Renal cortex interstitium (tissue), 11 donors: ENCODE measurements at regions not wholly inside any gene's neighbourhood (a gene's known extent, or its start where the extent isn't known, plus 50 kb on each side); places are given as distances from the start of the nearest gene placed in this dataset.

Experiments
- DNase-seq, 11 donors: peaks; one replicate each; pipeline ENCODE4 v3.0.0-alpha.2; 2013; ENCODE audit warnings: low read depth in 9 of 11, low spot score in 4 of 11; ENCODE audit errors: extremely low read depth in 1 of 11

DNA sequence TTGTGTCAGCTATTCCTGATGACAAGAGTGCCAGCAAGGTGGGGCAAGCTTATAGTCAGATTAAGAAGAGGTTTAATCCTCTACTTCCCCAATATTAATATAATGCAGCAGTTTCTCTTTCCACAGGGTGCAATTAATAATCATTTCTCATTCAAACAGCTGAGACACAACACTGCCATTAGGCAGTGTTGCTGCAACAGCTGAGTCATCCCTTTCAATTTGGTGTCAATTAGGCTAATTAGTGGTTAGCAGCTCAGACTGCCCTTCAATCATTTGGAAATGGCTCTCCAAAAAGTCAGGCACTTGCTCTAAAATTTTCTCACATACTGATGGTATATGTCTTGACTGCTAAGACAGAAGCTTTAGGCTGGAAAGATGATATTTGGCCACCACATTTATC, 265.7 kb upstream of the FAM241A start:
- DNase-seq: no peak

DNA sequence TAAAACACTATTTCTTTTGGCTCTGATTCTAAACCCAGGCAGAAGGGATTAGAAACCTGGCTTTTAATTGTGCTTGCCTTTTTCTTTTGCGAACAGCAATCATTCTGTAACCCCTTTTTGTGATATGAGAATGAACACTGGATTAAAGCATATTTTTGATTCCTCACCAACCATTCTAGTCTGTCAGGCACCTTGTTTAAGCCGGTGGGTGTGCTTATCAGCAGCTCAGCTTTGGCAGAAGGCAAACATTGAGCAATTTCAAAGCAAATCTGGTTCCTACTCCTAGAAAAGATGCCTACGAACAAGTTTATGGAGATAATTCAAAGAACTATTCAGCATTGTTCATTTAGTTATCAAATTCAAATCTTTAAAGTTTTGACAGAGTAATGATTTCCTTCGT, 265.1 kb upstream of the FAM241A start:
- DNase-seq: no peak

DNA sequence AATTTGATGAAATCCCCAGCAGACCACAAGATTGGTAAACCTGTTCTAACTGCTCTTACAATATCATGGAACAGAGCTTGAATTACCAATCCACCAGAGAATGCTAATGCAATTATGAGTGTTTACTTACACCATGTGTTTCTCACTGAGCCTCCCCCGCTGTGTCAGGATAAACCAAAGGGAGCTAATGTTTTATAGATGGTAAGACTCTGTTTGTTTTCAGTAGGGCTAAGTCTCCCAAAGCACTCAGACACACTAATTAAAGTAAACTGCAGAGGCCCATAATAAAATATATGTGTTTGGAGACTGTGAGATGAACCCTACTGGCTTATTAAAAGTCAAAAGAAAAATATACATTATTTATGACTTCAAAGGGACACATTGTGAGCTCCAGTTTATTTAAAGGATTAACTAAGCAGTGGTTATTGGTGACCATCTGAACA, 261.7 kb upstream of the FAM241A start:
- DNase-seq: peak in 9 of 11 donors; percentile 1 to 51 (median 11)

DNA sequence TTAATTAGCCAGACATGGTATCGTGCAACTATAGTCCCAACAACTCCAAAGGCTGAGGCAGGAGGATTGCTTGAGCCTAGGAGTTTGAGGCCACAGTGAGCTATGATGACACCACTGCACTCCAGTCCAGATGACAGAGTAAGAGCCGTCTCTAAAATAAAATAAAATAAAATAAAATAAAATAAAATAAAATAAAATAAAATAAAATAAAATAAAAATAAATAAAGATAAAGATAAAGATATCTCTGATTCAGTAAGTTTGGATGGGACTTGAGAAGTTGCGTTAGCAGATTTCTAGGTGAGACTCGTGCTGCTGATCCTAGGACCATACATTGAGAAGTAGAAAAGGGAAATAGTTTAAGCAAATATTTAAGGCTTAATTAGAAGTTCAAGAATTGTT, 254.8 kb upstream of the FAM241A start:
- DNase-seq: no peak

DNA sequence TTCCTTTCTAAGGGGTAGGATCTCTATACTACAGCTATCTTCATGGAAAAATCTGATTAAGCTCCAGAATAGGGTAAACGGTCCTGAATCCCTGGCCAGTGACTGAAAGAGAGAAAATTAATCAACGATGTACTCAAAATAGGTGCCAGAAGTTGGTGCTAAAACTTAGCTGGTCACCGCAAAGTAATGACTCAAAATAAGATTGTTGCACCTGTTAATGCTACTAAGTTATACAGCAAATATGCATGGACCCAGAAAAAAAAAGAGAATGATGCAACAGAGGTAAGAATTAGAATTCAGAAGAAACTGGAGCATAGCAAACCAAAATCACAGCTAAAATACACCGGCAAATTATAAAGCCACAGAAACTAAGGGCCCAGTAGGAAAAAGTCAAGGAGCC, 239.7 kb upstream of the FAM241A start:
- no peak for DNase-seq

DNA sequence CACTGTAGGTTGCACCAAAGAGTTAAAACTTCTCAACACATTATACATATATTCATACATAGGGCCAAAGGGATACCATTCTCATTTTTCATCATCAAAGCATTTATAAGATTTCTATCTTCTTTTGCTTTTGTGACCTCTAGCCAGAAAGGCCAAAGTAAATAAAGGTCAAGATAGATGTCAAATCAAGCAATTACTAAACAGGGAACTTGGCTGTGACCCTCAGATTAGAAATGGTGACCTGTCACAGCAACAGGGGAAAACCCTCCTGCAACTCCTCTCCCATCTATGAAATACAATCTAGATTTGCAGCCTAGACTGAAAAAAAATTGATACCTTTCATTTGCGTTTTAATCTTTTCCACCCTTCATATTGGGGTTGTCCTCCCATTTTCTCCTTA, 225.6 kb upstream of the FAM241A start:
- DNase-seq: no peak

DNA sequence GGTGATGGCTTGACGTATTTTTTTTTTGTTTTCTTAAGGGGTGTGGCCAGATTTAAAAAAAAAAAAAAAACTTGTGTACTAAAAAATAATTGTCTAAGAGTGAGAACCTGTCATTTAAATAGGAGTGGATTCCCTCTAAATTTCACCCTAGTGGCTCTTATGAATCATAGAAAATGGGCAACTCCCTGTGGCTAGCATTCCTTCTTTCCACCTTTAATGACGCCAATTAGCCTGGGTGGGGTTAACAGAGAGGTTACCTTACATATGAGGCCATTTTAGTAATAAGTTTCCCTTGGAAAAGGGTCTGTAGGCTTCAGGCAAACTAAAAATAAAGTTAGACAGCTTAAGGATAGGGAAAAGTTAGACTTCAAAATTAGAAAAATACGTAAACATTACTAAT, 223.5 kb upstream of the FAM241A start:
- DNase-seq: no peak

DNA sequence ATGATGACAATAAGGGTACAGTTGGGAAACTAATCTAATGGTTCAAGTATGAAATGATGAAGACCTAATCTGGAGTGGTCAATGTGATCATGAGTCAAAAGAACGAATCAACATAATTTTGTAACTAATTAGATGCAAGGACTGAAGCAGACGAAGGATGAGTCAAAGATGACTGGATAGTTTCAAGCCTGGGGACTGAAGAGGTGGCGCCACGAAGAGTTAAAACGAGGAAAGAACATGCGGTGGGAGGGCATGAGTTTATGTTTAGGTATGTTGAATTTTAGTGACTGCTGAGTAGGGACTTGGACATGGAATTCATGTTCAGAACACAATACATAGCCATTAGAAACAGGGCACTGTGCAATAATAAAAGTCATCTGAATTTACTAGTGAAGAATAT, 221.5 kb upstream of the FAM241A start:
- no peak for DNase-seq

DNA sequence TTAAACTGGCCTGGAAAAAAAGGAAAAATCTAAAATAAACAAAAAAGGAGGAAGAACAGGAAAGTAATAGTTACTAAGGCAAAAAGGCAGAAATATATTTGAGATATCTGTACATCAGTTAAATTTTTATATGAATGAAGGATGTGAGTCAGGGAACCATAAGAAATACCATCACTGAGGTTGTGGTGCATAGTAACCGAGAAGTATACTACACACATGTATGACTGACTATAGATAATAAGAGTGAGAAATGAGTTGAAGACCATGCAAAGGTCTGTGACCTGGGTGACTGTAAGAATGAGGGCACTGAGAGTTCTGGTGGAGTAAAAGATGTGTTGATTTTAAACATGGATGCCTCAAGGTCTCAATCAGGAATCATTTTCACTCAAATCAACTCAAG, 220.6 kb upstream of the FAM241A start:
- no peak for DNase-seq

DNA sequence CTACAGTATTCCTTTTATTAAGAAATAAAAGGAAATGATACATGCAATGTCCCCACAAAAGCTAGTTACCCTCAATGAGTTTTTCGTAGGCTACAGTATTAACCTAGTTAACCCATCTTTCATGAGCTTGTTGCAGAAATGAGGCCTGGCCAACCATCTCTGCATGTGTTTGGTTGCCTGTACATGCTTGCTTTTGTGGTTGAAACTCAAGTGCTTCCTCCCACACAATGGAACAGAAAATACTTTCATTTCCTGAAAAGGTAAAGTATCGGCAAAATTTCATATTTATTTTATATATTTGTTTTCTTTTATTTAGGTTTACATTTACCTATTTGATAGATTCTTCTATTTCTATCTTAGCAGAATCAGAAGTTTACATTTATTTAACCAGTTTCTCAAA, 214.6 kb upstream of the FAM241A start:
- DNase-seq: no peak

DNA sequence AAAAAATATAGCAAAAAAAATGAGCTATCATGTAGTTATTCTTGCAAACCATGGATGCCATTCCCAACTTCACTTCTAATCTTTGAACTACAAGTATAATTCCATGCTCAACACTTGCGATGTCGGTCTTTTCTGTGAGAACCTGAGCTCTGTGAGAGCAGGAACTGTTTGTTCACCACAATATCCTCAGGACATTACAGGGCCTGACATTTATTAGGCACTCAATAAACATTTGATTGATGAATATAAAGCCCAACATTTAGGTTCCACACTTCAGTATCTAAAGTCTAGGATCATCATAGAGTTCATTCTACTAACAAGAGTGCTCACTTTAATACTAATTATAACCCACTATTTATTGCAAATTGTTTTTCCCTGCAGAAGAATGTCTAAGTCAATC, 211.6 kb upstream of the FAM241A start:
- no peak for DNase-seq

DNA sequence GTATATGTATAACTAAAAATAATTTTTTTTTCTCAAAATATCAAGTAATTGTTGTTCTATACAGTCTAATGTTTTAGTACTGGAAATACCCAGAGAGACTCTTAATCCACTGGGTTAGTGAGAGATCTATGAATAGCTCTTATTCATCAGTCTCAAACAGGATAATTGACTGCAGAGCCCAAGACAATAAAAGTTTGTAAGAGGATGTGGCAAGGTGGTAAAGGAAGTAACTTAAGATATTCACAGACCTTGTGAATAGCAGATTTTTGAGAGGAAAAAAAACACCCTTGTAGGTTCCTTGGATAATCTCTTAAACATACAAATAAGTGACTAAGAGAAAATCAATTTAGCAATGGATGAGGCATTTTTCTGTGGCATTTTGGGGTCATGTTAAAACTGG, 210.9 kb upstream of the FAM241A start:
- no peak for DNase-seq

DNA sequence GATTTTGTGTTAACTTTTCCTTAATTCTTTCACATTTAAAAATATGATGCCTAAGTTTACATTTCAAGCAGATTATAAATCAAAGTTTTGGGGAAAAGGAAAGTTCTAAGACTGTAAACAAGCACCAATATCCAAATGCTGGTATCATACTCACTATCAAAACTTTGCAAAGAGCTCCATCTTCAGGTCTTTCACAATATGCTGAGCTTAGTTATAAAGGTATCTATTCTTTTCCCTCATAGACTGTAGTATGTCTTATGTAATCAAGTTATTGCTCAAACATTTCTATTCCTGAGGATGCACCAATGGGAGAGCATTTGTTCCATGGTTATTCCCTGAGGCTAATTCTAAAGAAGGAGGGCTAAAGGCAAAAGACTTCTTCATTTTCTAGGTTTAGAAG, 207.9 kb upstream of the FAM241A start:
- peak in 4 of 11 donors; percentile 2 to 17 (median 4) for DNase-seq

DNA sequence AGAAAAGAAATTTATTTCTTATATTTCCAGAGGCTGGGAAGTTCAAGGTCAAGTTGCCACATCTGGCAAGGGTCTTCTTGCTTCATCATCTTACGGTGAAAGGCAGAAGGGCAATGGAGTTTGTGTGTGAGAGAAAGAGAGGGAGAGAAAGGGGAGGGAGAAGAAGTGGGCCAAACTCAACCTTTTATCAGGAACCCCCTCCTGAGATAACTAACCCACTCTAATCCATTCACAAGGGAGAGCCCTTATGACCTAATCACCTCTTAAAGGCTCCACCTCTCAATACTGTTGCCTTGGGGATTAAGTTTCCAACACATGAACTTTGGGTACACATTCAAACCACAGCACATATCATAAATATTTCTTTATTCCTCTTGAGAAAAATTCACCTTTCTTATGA, 203.3 kb upstream of the FAM241A start:
- no peak for DNase-seq

DNA sequence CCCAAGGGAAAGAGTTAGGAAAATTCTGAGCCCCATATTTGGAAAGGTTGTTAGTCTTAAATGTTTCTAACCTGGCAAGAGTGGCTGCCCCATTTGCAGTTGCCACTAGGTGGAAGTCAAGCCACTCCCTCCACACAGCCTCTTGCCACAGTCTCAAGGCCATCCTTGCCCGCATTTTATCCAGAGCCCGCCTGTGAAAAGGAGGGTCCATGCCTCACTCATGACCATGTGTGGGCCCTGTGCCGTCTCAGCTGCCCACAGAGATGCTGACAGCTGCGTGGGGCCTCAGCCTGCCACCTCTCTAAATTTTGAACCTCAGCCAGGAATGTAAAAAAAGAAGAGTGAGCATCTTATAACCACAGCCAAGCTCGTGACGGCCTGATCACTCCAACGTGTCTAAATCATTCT, 201.5 kb upstream of the FAM241A start:
- DNase-seq: peak in 8 of 11 donors; percentile 1 to 13 (median 5)

DNA sequence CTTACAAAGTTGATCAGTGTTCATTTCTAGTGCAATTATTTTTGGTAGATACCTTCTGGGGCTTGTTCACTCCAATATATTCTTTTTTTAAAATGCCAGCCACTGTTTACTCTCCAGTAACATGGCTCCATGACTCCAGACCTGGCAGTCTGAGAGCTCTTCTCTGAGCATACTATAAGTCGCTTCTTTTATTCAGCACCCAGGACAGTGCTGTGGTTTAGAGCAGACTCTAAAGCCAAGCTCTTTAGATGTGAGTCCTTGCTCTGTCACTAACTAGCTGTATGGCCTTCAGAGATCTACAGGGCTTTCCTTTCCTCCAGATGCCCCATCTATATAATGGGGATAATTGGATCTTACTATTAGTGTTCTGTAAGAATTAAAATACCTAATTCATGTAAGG, 200.2 kb upstream of the FAM241A start:
- no peak for DNase-seq

DNA sequence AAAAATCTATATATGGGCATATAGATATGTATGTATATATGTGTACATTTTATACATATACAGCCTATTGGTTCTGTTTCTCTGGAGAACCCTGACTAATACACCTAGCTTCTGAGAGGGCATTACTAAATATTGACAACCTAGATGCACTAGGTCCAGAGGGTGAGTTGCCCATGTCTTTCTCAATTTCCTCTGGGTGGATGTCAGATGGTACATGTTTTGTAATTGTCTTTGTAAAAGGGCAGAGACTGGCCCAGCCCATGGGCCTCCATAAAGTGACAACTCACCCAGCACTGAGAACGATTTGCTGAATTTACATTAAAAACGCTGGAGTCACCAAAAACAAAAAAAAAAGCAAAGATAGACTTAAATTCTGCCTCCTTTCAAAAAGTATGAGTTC, 198.5 kb upstream of the FAM241A start:
- DNase-seq: no peak

DNA sequence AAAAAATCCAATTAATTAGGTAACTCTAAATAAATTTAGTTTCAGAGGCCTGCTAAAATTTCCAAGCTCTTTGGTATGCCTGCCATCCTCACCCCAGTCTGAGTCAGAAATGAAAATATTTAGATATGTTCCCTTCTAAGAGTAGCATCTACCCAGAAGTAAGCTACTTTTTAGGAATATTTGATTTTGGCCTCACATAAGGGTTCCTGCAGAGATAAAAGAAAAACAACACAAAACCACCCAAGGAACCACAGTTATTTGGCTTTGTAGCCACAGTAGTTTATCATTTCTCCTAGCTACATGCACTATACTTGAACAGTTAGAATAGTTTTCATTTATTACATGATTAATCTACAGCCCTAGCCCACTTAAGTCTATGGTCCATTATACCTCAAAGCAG, 192.6 kb upstream of the FAM241A start:
- DNase-seq: no peak

DNA sequence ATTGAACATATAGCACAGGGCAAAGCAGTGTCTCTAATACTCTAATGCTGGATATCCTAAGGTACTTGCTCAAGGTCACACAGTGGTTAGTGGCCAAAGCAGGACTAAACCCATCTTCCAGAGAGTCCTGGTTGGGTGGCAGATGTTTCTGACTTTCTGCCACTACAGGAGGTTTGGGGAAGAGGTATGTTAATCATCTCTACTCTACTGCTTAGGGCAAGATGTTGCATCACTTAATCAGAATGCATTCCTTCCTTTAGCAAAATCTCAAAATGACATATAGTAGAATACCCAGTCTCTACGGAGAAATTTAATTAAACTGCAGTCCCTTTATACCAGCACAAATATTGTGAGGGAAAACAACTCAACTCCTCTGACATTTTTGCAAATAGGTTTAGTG, 190.7 kb upstream of the FAM241A start:
- no peak for DNase-seq

DNA sequence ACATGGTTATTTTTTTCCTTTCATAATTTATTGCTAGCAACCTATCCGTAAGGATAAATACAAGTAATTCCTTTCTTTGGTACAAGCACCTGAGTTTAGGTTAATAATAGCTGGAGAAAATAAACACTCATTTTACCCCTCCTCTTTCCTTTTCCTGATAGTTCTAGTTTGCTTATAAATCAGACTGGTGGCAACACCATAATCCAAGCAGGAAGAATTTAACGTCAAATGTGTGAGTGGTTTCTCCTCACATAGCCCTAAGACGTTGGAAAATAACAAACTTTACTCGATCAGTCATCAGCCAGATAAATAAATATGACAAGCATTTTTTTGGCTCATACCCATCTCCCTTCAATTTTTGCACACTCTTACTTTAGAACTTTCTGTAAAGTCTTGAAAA, 190.3 kb upstream of the FAM241A start:
- DNase-seq: no peak

DNA sequence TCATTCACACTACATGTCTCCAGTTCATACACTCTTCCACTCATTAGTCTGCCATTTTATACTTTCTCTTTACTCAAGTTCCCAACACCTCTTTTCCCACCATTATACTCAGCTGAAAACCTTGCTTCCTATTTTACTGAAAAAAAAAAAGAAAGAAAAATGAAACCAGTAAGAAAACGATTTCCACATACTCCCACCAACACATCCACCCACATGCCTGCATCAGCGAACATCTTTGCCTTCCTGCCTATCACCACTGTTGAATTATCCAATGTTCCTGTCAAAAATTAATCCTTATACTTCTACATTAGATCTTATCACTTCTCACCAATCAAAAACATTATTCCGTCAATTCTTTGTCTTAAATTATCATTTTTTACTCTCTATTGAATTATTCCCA, 188.1 kb upstream of the FAM241A start:
- DNase-seq: no peak

DNA sequence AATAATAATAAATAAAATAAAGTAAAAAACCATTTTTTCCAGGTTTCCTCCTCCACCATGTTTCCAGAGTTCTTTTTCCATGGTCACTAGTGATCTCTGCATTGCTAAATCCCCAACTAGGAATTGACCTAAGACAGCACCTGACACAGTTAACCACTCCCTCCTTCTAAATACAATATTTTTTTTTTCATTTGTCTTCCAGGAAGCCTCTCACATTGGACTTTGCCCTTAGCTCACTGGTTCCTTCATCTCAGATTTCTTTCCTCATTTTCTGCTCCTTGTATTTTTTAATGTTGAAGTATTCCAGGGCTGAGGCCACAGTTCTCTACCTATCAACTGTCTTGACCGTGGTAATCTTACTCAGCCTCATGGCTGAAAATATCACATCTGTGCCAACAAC, 187.3 kb upstream of the FAM241A start:
- no peak for DNase-seq
